GM12872 (cell line): ENCODE measurements at regions not wholly inside any gene's neighbourhood (a gene's known extent, or its start where the extent isn't known, plus 50 kb on each side); places are given as distances from the start of the nearest gene placed in this dataset.

ENCODE experiments used
- TF ChIP-seq, protein P1 (sequence below): IDR thresholded peaks from 3 replicates; pipeline ENCODE4 v1.5.1; 2011; ENCODE audit warnings: low read depth, mild to moderate bottlenecking, low read length, moderate library complexity; ENCODE audit not compliant: insufficient read depth

DNA sequence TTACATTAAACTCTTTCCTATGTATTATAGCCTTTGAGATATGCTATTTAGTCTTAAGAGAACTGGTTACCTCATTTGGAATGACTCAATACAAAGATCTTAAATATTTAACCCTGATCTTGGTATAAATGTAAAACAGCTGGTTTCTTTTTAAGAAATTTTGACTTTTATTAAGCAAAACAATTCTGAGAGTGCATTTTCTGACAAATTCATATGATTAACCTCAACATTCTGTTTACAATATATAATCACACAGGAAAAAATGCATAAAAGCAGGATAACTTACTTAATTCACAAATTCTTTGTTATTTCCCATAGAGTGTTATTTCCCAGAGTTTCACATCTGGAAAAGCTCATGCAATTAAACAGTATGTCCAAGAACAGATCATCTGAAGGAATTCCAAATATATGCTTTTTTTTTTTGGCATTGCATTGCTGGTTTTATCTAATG lies 400.4 kb upstream of the THBS1 start:
- TF ChIP-seq, protein P1, sequence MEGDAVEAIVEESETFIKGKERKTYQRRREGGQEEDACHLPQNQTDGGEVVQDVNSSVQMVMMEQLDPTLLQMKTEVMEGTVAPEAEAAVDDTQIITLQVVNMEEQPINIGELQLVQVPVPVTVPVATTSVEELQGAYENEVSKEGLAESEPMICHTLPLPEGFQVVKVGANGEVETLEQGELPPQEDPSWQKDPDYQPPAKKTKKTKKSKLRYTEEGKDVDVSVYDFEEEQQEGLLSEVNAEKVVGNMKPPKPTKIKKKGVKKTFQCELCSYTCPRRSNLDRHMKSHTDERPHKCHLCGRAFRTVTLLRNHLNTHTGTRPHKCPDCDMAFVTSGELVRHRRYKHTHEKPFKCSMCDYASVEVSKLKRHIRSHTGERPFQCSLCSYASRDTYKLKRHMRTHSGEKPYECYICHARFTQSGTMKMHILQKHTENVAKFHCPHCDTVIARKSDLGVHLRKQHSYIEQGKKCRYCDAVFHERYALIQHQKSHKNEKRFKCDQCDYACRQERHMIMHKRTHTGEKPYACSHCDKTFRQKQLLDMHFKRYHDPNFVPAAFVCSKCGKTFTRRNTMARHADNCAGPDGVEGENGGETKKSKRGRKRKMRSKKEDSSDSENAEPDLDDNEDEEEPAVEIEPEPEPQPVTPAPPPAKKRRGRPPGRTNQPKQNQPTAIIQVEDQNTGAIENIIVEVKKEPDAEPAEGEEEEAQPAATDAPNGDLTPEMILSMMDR: no peak

- TF ChIP-seq, protein P1: no peak
Observed at GRCh38 chr15:39181056-39181747, 399.7 kb upstream of the THBS1 start.

- TF ChIP-seq, protein P1: no peak
Observed at GRCh38 chr15:39181940-39182339, 398.9 kb upstream of the THBS1 start.

GRCh38 chr15:39183164-39183881 lies 397.6 kb upstream of the THBS1 start:
- TF ChIP-seq, protein P1: no peak

- TF ChIP-seq, protein P1: no peak
Observed at GRCh38 chr15:39184701-39185390, 396.0 kb upstream of the THBS1 start.

- TF ChIP-seq, protein P1: no peak
Observed at GRCh38 chr15:39188314-39188713, 392.6 kb upstream of the THBS1 start.

DNA sequence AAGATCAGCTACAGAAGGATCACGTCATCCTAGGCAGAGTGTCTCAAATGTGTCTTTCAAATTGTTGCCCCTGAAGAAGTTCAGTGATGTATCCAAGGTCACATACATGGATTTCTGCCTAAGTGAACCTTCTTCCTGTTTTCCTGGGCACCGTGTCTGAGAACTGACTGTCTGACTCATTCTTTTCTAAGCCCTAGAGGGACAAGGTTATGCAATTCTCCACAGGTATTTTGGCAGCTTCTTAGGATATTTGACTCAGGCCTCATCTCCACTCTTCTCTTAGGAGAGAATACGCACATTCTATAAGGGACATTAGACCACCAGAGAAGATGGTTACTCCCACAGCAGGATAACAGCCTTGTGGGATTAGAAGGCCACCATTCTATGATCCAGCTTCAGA lies 391.9 kb upstream of the THBS1 start:
- TF ChIP-seq, protein P1: no peak
